ENCODE measurements at regions not wholly inside any gene's neighbourhood (a gene's known extent, or its start where the extent isn't known, plus 50 kb on each side); places are given as distances from the start of the nearest gene placed in this dataset.

- Histone ChIP-seq H3K4me3 (ENCODE audit: insufficient read depth, low read depth, low read length) (no peak overlapping the region), H3K4ac (ENCODE audit: low read depth, low read length) (no peak overlapping the region), H4K91ac (ENCODE audit: insufficient read depth, low read depth, low read length) (no peak overlapping the region), H2BK15ac (ENCODE audit: low read depth, low read length) (no peak overlapping the region), H4K20me1 (ENCODE audit: insufficient read depth, low read length) (no peaks in the 10 kb centered on the region), H3K56ac (ENCODE audit: extremely low read depth, insufficient read depth, low read length) (no peak overlapping the region), H3K79me1 (ENCODE audit: low read depth in 1 of 2, low read length in 2 of 2) (no peaks in the 10 kb centered on the region), H4K8ac (ENCODE audit: low read depth in 2 of 2, low read length in 2 of 2) (no peak overlapping the region), H2AK5ac (ENCODE audit: low read depth, low read length) (no peak overlapping the region), H3K36me3 (ENCODE audit: control insufficient read depth, insufficient read depth, low read length) (no peaks in the 10 kb centered on the region), H3K9me3 (ENCODE audit: control insufficient read depth, insufficient read depth, low read length) (no peaks in the 10 kb centered on the region), H3K27ac (ENCODE audit: insufficient read depth, low read length) (no peak overlapping the region), H3K18ac (ENCODE audit: low read depth, low read length) (no peak overlapping the region), H3K14ac (replicated peaks; ENCODE audit: low read depth, low read length) (no peak overlapping the region), H3K4me2 (ENCODE audit: low read depth, low read length) (no peak overlapping the region), H3K9ac (ENCODE audit: low read depth, low read length) (no peak overlapping the region), H2BK120ac (ENCODE audit: low read depth, low read length) (no peak overlapping the region), H3K4me1 (ENCODE audit: control insufficient read depth, insufficient read depth, low read length) (no peaks in the 10 kb centered on the region), H2AFZ (replicated peaks; ENCODE audit: low read length, poor library complexity) (no peak overlapping the region), H3K9me1 (ENCODE audit: insufficient read depth, low read length) (no peaks in the 10 kb centered on the region), H2BK5ac (ENCODE audit: low read depth, low read length, poor library complexity, severe bottlenecking) (no peak overlapping the region), H3K27me3 (ENCODE audit: control insufficient read depth, insufficient read depth, low read length) (peaks cover 12% of the 10 kb centered on the region; the same call in 1 of the 2 replicates), H4K5ac (ENCODE audit: low read depth, low read length) (no peak overlapping the region), H2BK20ac (ENCODE audit: low read depth, low read length) (no peak overlapping the region), H3K23ac (ENCODE audit: low read depth, low read length) (no peak overlapping the region), H2AK9ac (replicated peaks; ENCODE audit: low read depth, low read length, poor library complexity) (no peak overlapping the region)
- POLR2A ChIA-PET (ENCODE audit: unreplicated experiment) = no interaction called here
- TF ChIP-seq SMC3 (IDR thresholded peaks at IDR 0.05; ENCODE audit: low read depth, low read length) = no peak
- TF ChIP-seq CHD1 (IDR thresholded peaks at IDR 0.05; ENCODE audit: low read depth, low read length) = no peak
- TF ChIP-seq CEBPB (IDR thresholded peaks at IDR 0.05; ENCODE audit: low read depth, low read length) = no peak
- no peak for TF ChIP-seq NFE2L2 (IDR thresholded peaks at IDR 0.05; ENCODE audit: low read depth, low read length)
- no peak for TF ChIP-seq MAZ (IDR thresholded peaks at IDR 0.05; ENCODE audit: borderline replicate concordance, low read depth, low read length)
- no peak for TF ChIP-seq POLR2A (IDR thresholded peaks at IDR 0.05; ENCODE audit: low read depth, low read length)
- TF ChIP-seq MXI1 (IDR thresholded peaks at IDR 0.05; ENCODE audit: borderline replicate concordance, low read depth, low read length) = no peak
- no TSS peak for BruUV-seq (replicated peaks)
- intact Hi-C loops (cut with micrococcal nuclease) (no loop called here), in situ Hi-C loops (cut with MboI; ENCODE audit: low sequenced_read_pairs) (no loop called here), dilution Hi-C loops (cut with HindIII; ENCODE audit: low sequenced_read_pairs, unreplicated experiment) (no loop called here)
- CTCF ChIA-PET = no interaction called here
- DNase-seq (no peak), ATAC-seq (ENCODE audit: low read depth) (no peak)
- 56% methylated on average over 8 of the region's 9 CpGs; no CpG with 5 or more reads in 1 of the 2 experiments for WGBS, 2 experiments (ENCODE audit: extremely low coverage in 2 of 2, insufficient read length in 1 of 2)
Measured at GRCh38 chr3:13146643-13147143, 73.5 kb upstream of the IQSEC1 start.
